Activated naive CD4-positive, alpha-beta T cell treated with Interleukin-2 at 50 U/mL for 16 hours (primary cell): ENCODE measurements at regions not wholly inside any gene's neighbourhood (a gene's known extent, or its start where the extent isn't known, plus 50 kb on each side); places are given as distances from the start of the nearest gene placed in this dataset.

Experiments used
- DNase-seq: peaks from one replicate; pipeline ENCODE4 v3.0.0-alpha.2; 2020

GRCh38 chr22:22825213-22825593, 62.4 kb upstream of the IGLL5 start:
- DNase-seq, result no peak

DNA sequence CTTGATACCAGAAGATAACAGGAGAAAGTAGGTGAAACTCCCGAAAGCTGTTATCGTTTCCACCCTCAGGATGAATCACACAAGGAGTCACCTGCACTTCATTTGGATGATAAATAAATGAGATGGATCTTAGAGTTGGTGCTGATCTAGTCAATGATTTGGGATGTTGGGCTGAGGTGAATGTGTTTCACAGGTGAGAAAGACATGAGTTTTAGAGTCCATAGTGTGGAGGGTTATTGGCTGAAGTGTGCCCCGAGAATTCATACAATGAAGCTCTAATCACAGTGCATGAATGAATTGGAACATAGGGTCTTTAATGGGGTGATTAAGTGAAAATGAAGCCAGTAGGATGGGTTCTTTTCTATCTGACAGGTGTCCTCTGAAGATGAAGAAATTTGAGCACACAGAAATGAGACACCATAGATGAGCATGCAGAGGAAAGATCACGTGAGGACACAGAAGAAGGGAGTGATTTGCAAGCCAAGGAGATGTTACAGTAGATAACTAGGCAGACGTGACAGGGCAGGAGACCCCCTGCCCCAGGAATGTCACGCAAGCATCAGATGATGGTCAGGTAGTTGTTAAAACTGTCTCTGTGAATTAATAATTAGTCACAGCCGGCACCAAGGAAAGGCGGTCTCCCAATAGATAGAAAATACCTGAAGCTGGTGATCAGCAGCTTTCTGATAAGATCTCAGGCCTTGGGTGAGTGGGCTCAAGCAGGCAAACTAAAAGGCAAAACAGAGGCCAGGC, 60.3 kb upstream of the IGLL5 start:
- no peak for DNase-seq

- no peak for DNase-seq
These were observed 57.4 kb upstream of the IGLL5 start for GRCh38 chr22:22830193-22830592.

- DNase-seq, result no peak
These were observed 56.5 kb upstream of the IGLL5 start for GRCh38 chr22:22830957-22831688.

- no peak for DNase-seq
These were observed 54.6 kb upstream of the IGLL5 start for GRCh38 chr22:22833059-22833458.

- no peak for DNase-seq
These were observed 54.1 kb upstream of the IGLL5 start for GRCh38 chr22:22833488-22833887.

DNA sequence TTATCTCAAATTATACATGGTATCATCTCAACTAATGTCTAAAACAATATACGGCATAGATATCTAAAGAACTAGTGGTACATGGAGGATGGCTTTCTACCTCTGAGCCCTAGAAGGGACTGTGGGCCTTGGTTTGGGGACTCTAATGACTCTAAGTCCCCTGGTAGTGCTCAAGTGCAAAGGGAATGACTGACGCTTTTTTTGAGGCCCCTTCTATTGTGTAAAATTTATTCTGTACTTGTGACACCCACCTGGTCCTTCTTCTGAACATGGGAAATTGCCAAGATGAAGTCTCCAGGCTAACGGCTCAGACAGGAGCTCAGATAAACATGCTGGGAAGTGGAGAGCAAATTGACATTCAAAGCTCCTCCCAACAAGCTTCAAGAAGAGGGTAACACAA, 53.4 kb upstream of the IGLL5 start:
- no peak for DNase-seq

DNA sequence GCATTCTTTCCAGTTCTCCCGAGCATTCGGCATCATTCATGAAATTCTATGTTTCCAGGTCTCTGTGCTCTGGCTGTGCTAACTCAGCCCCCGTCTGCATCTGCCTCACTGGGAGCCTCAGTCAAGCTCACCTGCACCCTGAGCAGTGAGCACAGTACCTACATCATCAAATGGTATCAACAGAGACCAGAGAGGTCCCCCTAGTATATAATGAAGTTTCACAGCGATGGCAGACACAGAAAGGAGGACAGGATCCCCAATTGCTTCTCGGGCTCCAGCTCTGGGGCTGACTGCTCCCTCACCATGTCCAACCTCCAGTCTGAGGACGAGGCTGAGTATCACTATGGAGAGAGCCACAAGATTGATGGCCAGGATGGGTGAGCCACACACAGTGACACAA, 52.8 kb upstream of the IGLL5 start:
- DNase-seq, result no peak

DNA sequence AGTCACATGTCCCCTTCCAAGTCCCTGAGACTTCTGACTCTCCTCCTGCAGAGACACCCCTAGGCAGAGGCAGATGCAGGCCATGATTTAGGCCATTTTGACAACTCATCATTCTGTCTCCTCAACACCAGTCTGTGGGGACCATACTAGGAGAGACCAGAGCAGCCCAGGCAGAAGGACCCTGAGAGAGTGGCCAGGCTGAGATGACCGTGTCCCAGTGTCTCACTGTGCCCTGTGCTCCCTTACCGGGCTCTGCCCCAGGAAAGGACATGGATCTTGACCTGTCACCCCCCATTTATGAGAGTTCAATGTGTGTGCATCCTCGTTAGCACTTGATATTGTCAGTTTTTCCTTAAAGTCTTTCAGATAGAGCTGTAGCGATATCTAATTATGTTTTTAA, 52.4 kb upstream of the IGLL5 start:
- DNase-seq, result no peak

DNA sequence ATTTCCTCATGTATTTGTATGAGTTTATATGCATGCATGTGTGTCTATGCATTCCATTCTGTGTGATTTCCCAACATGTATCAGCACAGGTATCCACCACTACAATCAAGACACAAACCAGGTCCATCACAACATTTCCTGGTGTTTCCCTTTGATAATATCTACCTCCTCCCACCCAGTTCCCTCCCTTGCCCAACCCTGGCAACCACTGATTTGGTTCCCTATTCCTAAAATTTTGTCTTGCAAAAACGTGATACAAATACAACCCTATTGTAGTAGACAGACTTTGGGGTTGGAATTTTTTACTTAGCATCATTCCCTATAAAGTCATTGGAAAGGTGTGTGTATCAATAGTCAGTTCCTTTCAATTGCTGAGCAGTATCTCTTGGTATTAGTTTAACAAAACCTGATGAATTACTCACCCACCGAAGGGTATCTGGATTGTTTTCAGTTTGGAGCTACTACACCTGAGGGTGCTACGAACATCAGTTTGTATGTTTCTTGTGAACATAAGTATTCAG, 51.8 kb upstream of the IGLL5 start:
- DNase-seq, result no peak

- no peak for DNase-seq
These were observed 51.0 kb upstream of the IGLL5 start for GRCh38 chr22:22836635-22837034.
